ENCODE measurements at regions not wholly inside any gene's neighbourhood (a gene's known extent, or its start where the extent isn't known, plus 50 kb on each side); places are given as distances from the start of the nearest gene placed in this dataset.
"Not testable (repeated sequence)": the region's sequence is repeated elsewhere in the genome, so short reads cannot be mapped to it uniquely, and the experiment has no call there.

GRCh38 chr9:90741036-90741435, 60.6 kb upstream of the SYK start:
- no peak for DNase-seq

- no peak for DNase-seq
Observed at GRCh38 chr9:90737742-90738141, 63.9 kb upstream of the SYK start.

GRCh38 chr9:90735952-90736351, 65.7 kb upstream of the SYK start:
- DNase-seq = no peak

- no peak for DNase-seq
Observed at GRCh38 chr9:90734631-90735030, 67.0 kb upstream of the SYK start.

- no peak for DNase-seq
Observed at GRCh38 chr9:90729351-90729750, 72.3 kb upstream of the SYK start.

- no peak for DNase-seq
Observed at GRCh38 chr9:90727488-90727887, 74.1 kb upstream of the SYK start.

- no peak for DNase-seq
Observed at GRCh38 chr9:90726215-90726614, 75.4 kb upstream of the SYK start.

- DNase-seq = no peak
Observed at GRCh38 chr9:90724880-90725279, 76.7 kb upstream of the SYK start.

GRCh38 chr9:90724112-90724511, 77.5 kb upstream of the SYK start:
- DNase-seq = no peak

- no peak for DNase-seq
Observed at GRCh38 chr9:90722071-90722470, 79.4 kb upstream of the DIRAS2 start.

- no peak for DNase-seq
Observed at GRCh38 chr9:90720621-90721265, 78.1 kb upstream of the DIRAS2 start.

- DNase-seq = no peak
Observed at GRCh38 chr9:90706230-90706629, 63.6 kb upstream of the DIRAS2 start.

GRCh38 chr9:90702441-90702955, 59.9 kb upstream of the DIRAS2 start:
- DNase-seq = peak; percentile 44 to 50

- peak; percentile 56 to 65 for DNase-seq
Observed at GRCh38 chr9:90698871-90699440, 56.3 kb upstream of the DIRAS2 start.

GRCh38 chr9:90697808-90698207, 55.2 kb upstream of the DIRAS2 start:
- peak; percentile 31 to 54 for DNase-seq

- not testable (repeated sequence) for DNase-seq
Observed at GRCh38 chr9:90694187-90694586, 51.6 kb upstream of the DIRAS2 start.

Measured in inflammatory macrophage treated with lipopolysaccharide for 1 hour (primary cell).